DMS 273 treated with DMSO at 0.1 percent for 48 hours (cell line): ENCODE measurements at regions not wholly inside any gene's neighbourhood (a gene's known extent, or its start where the extent isn't known, plus 50 kb on each side); places are given as distances from the start of the nearest gene placed in this dataset.
"Not testable (repeated sequence)": the region's sequence is repeated elsewhere in the genome, so short reads cannot be mapped to it uniquely, and the experiment has no call there.

ENCODE experiments used
- DNase-seq: peaks from one replicate; lab custom pipeline; 2025; lab: John Stamatoyannopoulos, UW

- DNase-seq: no peak
These were observed 129.0 kb upstream of the RREB1 start for GRCh38 chr6:6978731-6979130.

- no peak for DNase-seq
These were observed 126.7 kb upstream of the RREB1 start for GRCh38 chr6:6980999-6981597.

- DNase-seq: no peak
These were observed 126.0 kb upstream of the RREB1 start for GRCh38 chr6:6981681-6982322.

GRCh38 chr6:6982663-6983062 is 125.1 kb upstream of the RREB1 start:
- no peak for DNase-seq

GRCh38 chr6:6984585-6985366 is 123.0 kb upstream of the RREB1 start:
- DNase-seq: no peak

- no peak for DNase-seq
These were observed 121.4 kb upstream of the RREB1 start for GRCh38 chr6:6986344-6986743.

GRCh38 chr6:6987749-6988148 is 120.0 kb upstream of the RREB1 start:
- no peak for DNase-seq

GRCh38 chr6:6990059-6990458 is 117.7 kb upstream of the RREB1 start:
- not testable (repeated sequence) for DNase-seq

- DNase-seq: no peak
These were observed 114.1 kb upstream of the RREB1 start for GRCh38 chr6:6993503-6994237.

GRCh38 chr6:6994796-6995195 is 113.0 kb upstream of the RREB1 start:
- DNase-seq: no peak

GRCh38 chr6:6995328-6995727 is 112.4 kb upstream of the RREB1 start:
- no peak for DNase-seq

GRCh38 chr6:6996124-6996523 is 111.6 kb upstream of the RREB1 start:
- DNase-seq: no peak

GRCh38 chr6:6997263-6998193 is 110.2 kb upstream of the RREB1 start:
- no peak for DNase-seq

GRCh38 chr6:6998194-6998569 is 109.6 kb upstream of the RREB1 start:
- no peak for DNase-seq

GRCh38 chr6:7000825-7001777 is 106.7 kb upstream of the RREB1 start:
- DNase-seq: no peak

GRCh38 chr6:7003041-7003440 is 104.7 kb upstream of the RREB1 start:
- no peak for DNase-seq

- DNase-seq: no peak
These were observed 103.0 kb upstream of the RREB1 start for GRCh38 chr6:7004581-7005297.

- no peak for DNase-seq
These were observed 101.1 kb upstream of the RREB1 start for GRCh38 chr6:7006515-7007191.

GRCh38 chr6:7008451-7008988 is 99.2 kb upstream of the RREB1 start:
- no peak for DNase-seq
